OCI-LY3 (cell line): ENCODE measurements at regions not wholly inside any gene's neighbourhood (a gene's known extent, or its start where the extent isn't known, plus 50 kb on each side); places are given as distances from the start of the nearest gene placed in this dataset.

ENCODE experiments used
- CTCF ChIP-seq: fragments of 200-600, 300-600 bp; sonication (generic); IDR thresholded peaks from 2 replicates; pipeline ENCODE4 v1.5.1; 2014; ENCODE audit warnings: antibody characterized with exemption, low read length, low read depth
- EZH2phosphoT487 ChIP-seq: fragments of 200-600 bp; shearing (Covaris generic); IDR thresholded peaks from 2 replicates; pipeline ENCODE4 v1.6.1; 2018; ENCODE audit warnings: antibody characterized with exemption, mixed run types, low read depth

GRCh38 chr1:195415584-195415983, 1192.7 kb downstream of the KCNT2 start:
- TF ChIP-seq CTCF (no peak), EZH2phosphoT487 (no peak)
